Stimulated activated naive CD4-positive, alpha-beta T cell treated with Interleukin-2 at 50 U/mL for 16 hours (primary cell): ENCODE measurements at regions not wholly inside any gene's neighbourhood (a gene's known extent, or its start where the extent isn't known, plus 50 kb on each side); places are given as distances from the start of the nearest gene placed in this dataset.

Source experiments
- DNase-seq: peaks from one replicate; lab custom pipeline; 2025; lab: John Stamatoyannopoulos, UW

- DNase-seq, result no peak
Observed at GRCh38 chr9:129285979-129286772, 108.1 kb upstream of the IER5L start.

- DNase-seq, result no peak
Observed at GRCh38 chr9:129285382-129285781, 107.3 kb upstream of the IER5L start.

- no peak for DNase-seq
Observed at GRCh38 chr9:129284607-129285291, 106.7 kb upstream of the IER5L start.

- no peak for DNase-seq
Observed at GRCh38 chr9:129283705-129284606, 105.9 kb upstream of the IER5L start.

- DNase-seq, result no peak
Observed at GRCh38 chr9:129283291-129283691, 105.2 kb upstream of the IER5L start.

GRCh38 chr9:129282731-129283211 is 104.7 kb upstream of the IER5L start:
- no peak for DNase-seq

GRCh38 chr9:129282272-129282671 is 104.2 kb upstream of the IER5L start:
- no peak for DNase-seq

GRCh38 chr9:129281506-129282145 is 103.6 kb upstream of the IER5L start:
- no peak for DNase-seq

GRCh38 chr9:129280623-129281271 is 102.7 kb upstream of the IER5L start:
- no peak for DNase-seq

- no peak for DNase-seq
Observed at GRCh38 chr9:129280236-129280622, 102.2 kb upstream of the IER5L start.

GRCh38 chr9:129278391-129279237 is 100.6 kb upstream of the IER5L start:
- no peak for DNase-seq

- DNase-seq, result no peak
Observed at GRCh38 chr9:129276486-129277230, 98.6 kb upstream of the IER5L start.

- no peak for DNase-seq
Observed at GRCh38 chr9:129275626-129276247, 97.7 kb upstream of the IER5L start.

- no peak for DNase-seq
Observed at GRCh38 chr9:129273941-129274684, 96.1 kb upstream of the IER5L start.

GRCh38 chr9:129273136-129273895 is 95.3 kb upstream of the IER5L start:
- no peak for DNase-seq

- DNase-seq, result no peak
Observed at GRCh38 chr9:129272348-129273025, 94.4 kb upstream of the IER5L start.

- DNase-seq, result no peak
Observed at GRCh38 chr9:129270903-129271431, 92.9 kb upstream of the IER5L start.
